ENCODE measurements at regions not wholly inside any gene's neighbourhood (a gene's known extent, or its start where the extent isn't known, plus 50 kb on each side); places are given as distances from the start of the nearest gene placed in this dataset.

- TF ChIP-seq, protein P1, sequence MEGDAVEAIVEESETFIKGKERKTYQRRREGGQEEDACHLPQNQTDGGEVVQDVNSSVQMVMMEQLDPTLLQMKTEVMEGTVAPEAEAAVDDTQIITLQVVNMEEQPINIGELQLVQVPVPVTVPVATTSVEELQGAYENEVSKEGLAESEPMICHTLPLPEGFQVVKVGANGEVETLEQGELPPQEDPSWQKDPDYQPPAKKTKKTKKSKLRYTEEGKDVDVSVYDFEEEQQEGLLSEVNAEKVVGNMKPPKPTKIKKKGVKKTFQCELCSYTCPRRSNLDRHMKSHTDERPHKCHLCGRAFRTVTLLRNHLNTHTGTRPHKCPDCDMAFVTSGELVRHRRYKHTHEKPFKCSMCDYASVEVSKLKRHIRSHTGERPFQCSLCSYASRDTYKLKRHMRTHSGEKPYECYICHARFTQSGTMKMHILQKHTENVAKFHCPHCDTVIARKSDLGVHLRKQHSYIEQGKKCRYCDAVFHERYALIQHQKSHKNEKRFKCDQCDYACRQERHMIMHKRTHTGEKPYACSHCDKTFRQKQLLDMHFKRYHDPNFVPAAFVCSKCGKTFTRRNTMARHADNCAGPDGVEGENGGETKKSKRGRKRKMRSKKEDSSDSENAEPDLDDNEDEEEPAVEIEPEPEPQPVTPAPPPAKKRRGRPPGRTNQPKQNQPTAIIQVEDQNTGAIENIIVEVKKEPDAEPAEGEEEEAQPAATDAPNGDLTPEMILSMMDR (IDR thresholded peaks at IDR 0.05) = no peak
- TF ChIP-seq POLR2A (IDR thresholded peaks at IDR 0.05; ENCODE audit: low read depth) = no peak
Observed at GRCh38 chr12:70157099-70157498, 86.1 kb upstream of the CNOT2 start.
